ENCODE measurements at regions not wholly inside any gene's neighbourhood (a gene's known extent, or its start where the extent isn't known, plus 50 kb on each side); places are given as distances from the start of the nearest gene placed in this dataset.
A peak's percentile ranks its signal among the peaks of the same experiment; 100 is the strongest.

GRCh38 chr21:39034590-39035536 lies 148.4 kb downstream of the PSMG1 start:
- H3K4me1 Mint-ChIP-seq: peaks cover 60% of the 10 kb centered on the region
- peak overlapping the region; percentile 12 for H3K27ac Mint-ChIP-seq
- H3K4me3 Mint-ChIP-seq: no peak overlapping the region
- no peaks in the 10 kb centered on the region for H3K36me3 Mint-ChIP-seq
- no peaks in the 10 kb centered on the region for H3K9me3 Mint-ChIP-seq
- no peaks in the 10 kb centered on the region for H3K27me3 Mint-ChIP-seq (ENCODE audit: low read depth)
- no peak for TF ChIP-seq CTCF (IDR thresholded peaks at IDR 0.05; ENCODE audit: unreplicated experiment)
- no peak for DNase-seq (ENCODE audit: low spot score in 2 of 2, unreplicated experiment in 2 of 2)

- H3K27ac Mint-ChIP-seq: peak overlapping the region; percentile 87
- no peaks in the 10 kb centered on the region for H3K27me3 Mint-ChIP-seq (ENCODE audit: low read depth)
- no peak for TF ChIP-seq CTCF (IDR thresholded peaks at IDR 0.05; ENCODE audit: unreplicated experiment)
- no peak for DNase-seq (ENCODE audit: low spot score in 2 of 2, unreplicated experiment in 2 of 2)
- H3K9me3 Mint-ChIP-seq: no peaks in the 10 kb centered on the region
- peaks cover 60% of the 10 kb centered on the region for H3K4me1 Mint-ChIP-seq
- no peaks in the 10 kb centered on the region for H3K36me3 Mint-ChIP-seq
- H3K4me3 Mint-ChIP-seq: no peak overlapping the region
Observed at GRCh38 chr21:39033878-39034589, 149.2 kb downstream of the PSMG1 start.

GRCh38 chr21:39029900-39030884 lies 153.1 kb downstream of the PSMG1 start:
- H3K9me3 Mint-ChIP-seq: peaks cover 4% of the 10 kb centered on the region
- peaks cover 2% of the 10 kb centered on the region for H3K36me3 Mint-ChIP-seq
- H3K27ac Mint-ChIP-seq: peak overlapping the region; percentile 91
- H3K27me3 Mint-ChIP-seq (ENCODE audit: low read depth): no peaks in the 10 kb centered on the region
- H3K4me3 Mint-ChIP-seq: no peak overlapping the region
- DNase-seq (ENCODE audit: low spot score in 2 of 2, unreplicated experiment in 2 of 2): no peak
- no peak for TF ChIP-seq CTCF (IDR thresholded peaks at IDR 0.05; ENCODE audit: unreplicated experiment)
- H3K4me1 Mint-ChIP-seq: peaks cover 49% of the 10 kb centered on the region

- Mint-ChIP-seq H3K9me3 (peaks cover 7% of the 10 kb centered on the region), H3K27ac (peak overlapping the region; percentile 90), H3K27me3 (ENCODE audit: low read depth) (no peaks in the 10 kb centered on the region), H3K36me3 (peaks cover 2% of the 10 kb centered on the region), H3K4me1 (peaks cover 41% of the 10 kb centered on the region), H3K4me3 (no peak overlapping the region)
- no peak for DNase-seq (ENCODE audit: low spot score in 2 of 2, unreplicated experiment in 2 of 2)
- TF ChIP-seq CTCF (IDR thresholded peaks at IDR 0.05; ENCODE audit: unreplicated experiment): no peak
Observed at GRCh38 chr21:39029086-39029755, 154.0 kb downstream of the PSMG1 start.

- Mint-ChIP-seq H3K27ac (no peak overlapping the region), H3K36me3 (peaks cover 2% of the 10 kb centered on the region), H3K9me3 (peaks cover 7% of the 10 kb centered on the region), H3K4me1 (peaks cover 32% of the 10 kb centered on the region), H3K4me3 (no peak overlapping the region), H3K27me3 (ENCODE audit: low read depth) (no peaks in the 10 kb centered on the region)
- TF ChIP-seq CTCF (IDR thresholded peaks at IDR 0.05; ENCODE audit: unreplicated experiment): no peak
- no peak for DNase-seq (ENCODE audit: low spot score in 2 of 2, unreplicated experiment in 2 of 2)
Observed at GRCh38 chr21:39025198-39025597, 158.1 kb downstream of the PSMG1 start.

Measured in mesothelial cell of epicardium (in vitro differentiated cells).